IMR-90 (cell line): ENCODE measurements at regions not wholly inside any gene's neighbourhood (a gene's known extent, or its start where the extent isn't known, plus 50 kb on each side); places are given as distances from the start of the nearest gene placed in this dataset.

ENCODE experiments used
- ATAC-seq: fragments of 200-7000 bp; cut with Tn5 transposase; 2 replicates; pipeline ENCODE4 v1.9.1; 2020; ENCODE audit warnings: low read depth, mild to moderate bottlenecking, moderate library complexity
- BruUV-seq: library from RNA; stranded (reverse); fragments of 400-500 nt; replicated peaks from 2 replicates; lab custom pipeline; 2021; lab: Mats Ljungman, UMichigan
- CTCF ChIA-PET: fragments of 300-600 bp; formaldehyde crosslinking; extraction: SDS; loops from one replicate; lab custom pipeline; 2021; ENCODE audit warnings: antibody characterized with exemption; lab: Yijun Ruan, JAX
- POLR2A ChIA-PET: fragments of 300-600 bp; sonication (Branson Sonifier 250); formaldehyde crosslinking; loops from one replicate; lab custom pipeline; 2022; ENCODE audit warnings: antibody characterized with exemption; ENCODE audit not compliant: unreplicated experiment; lab: Charles Lee
- DNase-seq: peaks from one replicate; pipeline ENCODE4 v3.0.0; 2013
- H2AFZ ChIP-seq: replicated peaks from 2 replicates; pipeline ENCODE3; 2013; ENCODE audit warnings: low read length, mild to moderate bottlenecking; ENCODE audit not compliant: poor library complexity
- H2AK5ac ChIP-seq: 2 replicates; pipeline ENCODE4 v1.6.1; 2013; ENCODE audit warnings: low read depth, low read length, inconsistent platforms
- H2AK9ac ChIP-seq: replicated peaks from 2 replicates; pipeline ENCODE3; 2013; ENCODE audit warnings: mild to moderate bottlenecking, low read depth, low read length, moderate library complexity; ENCODE audit not compliant: poor library complexity
- H2BK120ac ChIP-seq: 2 replicates; pipeline ENCODE4 v1.6.1; 2013; ENCODE audit warnings: low read depth, low read length, inconsistent platforms
- H2BK15ac ChIP-seq: 3 replicates; pipeline ENCODE4 v1.6.1; 2013; ENCODE audit warnings: low read depth, low read length, inconsistent platforms
- H2BK20ac ChIP-seq: 2 replicates; pipeline ENCODE4 v1.6.1; 2013; ENCODE audit warnings: low read depth, mild to moderate bottlenecking, inconsistent platforms, low read length, moderate library complexity
- H2BK5ac ChIP-seq: 2 replicates; pipeline ENCODE4 v1.6.1; 2013; ENCODE audit warnings: mild to moderate bottlenecking, low read depth, low read length, inconsistent platforms; ENCODE audit not compliant: poor library complexity, severe bottlenecking
- H3K14ac ChIP-seq: replicated peaks from 2 replicates; pipeline ENCODE4 v1.6.1; 2013; ENCODE audit warnings: low read depth, low read length, inconsistent platforms
- H3K18ac ChIP-seq: 2 replicates; pipeline ENCODE4 v1.6.1; 2013; ENCODE audit warnings: low read depth, low read length, control low read depth
- H3K23ac ChIP-seq: 2 replicates; pipeline ENCODE4 v1.6.1; 2013; ENCODE audit warnings: low read depth, low read length, inconsistent platforms
- H3K27ac ChIP-seq: 2 replicates; pipeline ENCODE4 v1.5.1; 2013; ENCODE audit warnings: mild to moderate bottlenecking, control low read depth, low read length; ENCODE audit not compliant: insufficient read depth
- H3K27me3 ChIP-seq: 2 replicates; pipeline ENCODE4 v1.6.1; 2013; ENCODE audit warnings: low read length; ENCODE audit not compliant: control insufficient read depth, insufficient read depth
- H3K36me3 ChIP-seq: 2 replicates; pipeline ENCODE4 v1.6.1; 2013; ENCODE audit warnings: low read length, mixed read lengths; ENCODE audit not compliant: control insufficient read depth, insufficient read depth
- H3K4ac ChIP-seq: 2 replicates; pipeline ENCODE4 v1.6.1; 2013; ENCODE audit warnings: low read depth, low read length, inconsistent platforms
- H3K4me1 ChIP-seq: 2 replicates; pipeline ENCODE4 v1.6.1; 2013; ENCODE audit warnings: low read length, mixed read lengths; ENCODE audit not compliant: control insufficient read depth, insufficient read depth
- H3K4me2 ChIP-seq: 2 replicates; pipeline ENCODE4 v1.6.1; 2013; ENCODE audit warnings: low read depth, mild to moderate bottlenecking, control low read depth, low read length, moderate library complexity
- H3K4me3 ChIP-seq: 2 replicates; pipeline ENCODE4 v1.5.1; 2013; ENCODE audit warnings: low read depth, mild to moderate bottlenecking, control low read depth, low read length, moderate library complexity; ENCODE audit not compliant: insufficient read depth
- H3K56ac ChIP-seq: 2 replicates; pipeline ENCODE4 v1.6.1; 2013; ENCODE audit warnings: low read length, inconsistent platforms; ENCODE audit not compliant: insufficient read depth; ENCODE audit errors: extremely low read depth
- H3K79me1 ChIP-seq, 2 experiments: 2 replicates each; pipeline ENCODE4 v1.6.1; 2013; ENCODE audit warnings: low read length in 2 of 2, inconsistent platforms in 1 of 2, low read depth in 1 of 2
- H3K9ac ChIP-seq: 2 replicates; pipeline ENCODE4 v1.6.1; 2013; ENCODE audit warnings: low read depth, low read length, control low read depth
- H3K9me1 ChIP-seq: 2 replicates; pipeline ENCODE4 v1.6.1; 2013; ENCODE audit warnings: low read length, inconsistent platforms; ENCODE audit not compliant: insufficient read depth
- H3K9me3 ChIP-seq: 2 replicates; pipeline ENCODE4 v1.6.1; 2013; ENCODE audit warnings: low read length; ENCODE audit not compliant: control insufficient read depth, insufficient read depth
- H4K20me1 ChIP-seq: 2 replicates; pipeline ENCODE4 v1.6.1; 2013; ENCODE audit warnings: low read length, inconsistent platforms; ENCODE audit not compliant: insufficient read depth
- H4K5ac ChIP-seq: 2 replicates; pipeline ENCODE4 v1.6.1; 2013; ENCODE audit warnings: mild to moderate bottlenecking, low read depth, low read length, control low read depth
- H4K8ac ChIP-seq, 2 experiments: 2 replicates each; pipeline ENCODE4 v1.6.1; 2013; ENCODE audit warnings: low read depth in 2 of 2, low read length in 2 of 2, control low read depth in 1 of 2, inconsistent platforms in 1 of 2
- H4K91ac ChIP-seq: 2 replicates; pipeline ENCODE4 v1.6.1; 2013; ENCODE audit warnings: low read depth, low read length, inconsistent platforms; ENCODE audit not compliant: insufficient read depth
- BHLHE40 ChIP-seq: fragments of 150-350 bp; IDR thresholded peaks from 2 replicates; pipeline ENCODE4 v1.6.1; 2016; ENCODE audit warnings: mild to moderate bottlenecking, low read depth, low read length
- CEBPB ChIP-seq: IDR thresholded peaks from 2 replicates; pipeline ENCODE4 v1.6.1; 2012; ENCODE audit warnings: low read depth, low read length, improper control_type of control experiment
- CHD1 ChIP-seq: IDR thresholded peaks from 2 replicates; pipeline ENCODE4 v1.6.1; 2012; ENCODE audit warnings: low read depth, low read length, improper control_type of control experiment
- CTCF ChIP-seq: conservative IDR thresholded peaks from 2 replicates; pipeline ENCODE4 v1.5.1; 2012; ENCODE audit warnings: mild to moderate bottlenecking, low read depth, low read length, improper control_type of control experiment
- ELK1 ChIP-seq: fragments of 150-350 bp; IDR thresholded peaks from 2 replicates; pipeline ENCODE4 v1.6.1; 2016; ENCODE audit warnings: low read depth, mild to moderate bottlenecking, low read length, moderate library complexity, borderline replicate concordance
- FOS ChIP-seq: fragments of 150-350 bp; IDR thresholded peaks from 2 replicates; pipeline ENCODE4 v1.6.1; 2016; ENCODE audit warnings: low read depth, low read length
- MAFK ChIP-seq: IDR thresholded peaks from 2 replicates; pipeline ENCODE4 v1.6.1; 2012; ENCODE audit warnings: low read depth, low read length, improper control_type of control experiment
- MAZ ChIP-seq: IDR thresholded peaks from 2 replicates; pipeline ENCODE4 v1.6.1; 2012; ENCODE audit warnings: low read depth, mild to moderate bottlenecking, low read length, improper control_type of control experiment, moderate library complexity, borderline replicate concordance
- MXI1 ChIP-seq: IDR thresholded peaks from 2 replicates; pipeline ENCODE4 v1.6.1; 2012; ENCODE audit warnings: low read depth, mild to moderate bottlenecking, low read length, moderate library complexity, borderline replicate concordance
- NFE2L2 ChIP-seq: fragments of 150-350 bp; IDR thresholded peaks from 2 replicates; pipeline ENCODE4 v1.6.1; 2016; ENCODE audit warnings: low read depth, mild to moderate bottlenecking, low read length
- POLR2A ChIP-seq: IDR thresholded peaks from 2 replicates; pipeline ENCODE4 v1.6.1; 2012; ENCODE audit warnings: mild to moderate bottlenecking, low read depth, low read length
- RAD21 ChIP-seq: IDR thresholded peaks from 2 replicates; pipeline ENCODE4 v1.6.1; 2012; ENCODE audit warnings: low read length, improper control_type of control experiment
- RCOR1 ChIP-seq: IDR thresholded peaks from 2 replicates; pipeline ENCODE4 v1.6.1; 2012; ENCODE audit warnings: mild to moderate bottlenecking, low read length, improper control_type of control experiment; ENCODE audit not compliant: insufficient replicate concordance
- RFX5 ChIP-seq: IDR thresholded peaks from 2 replicates; pipeline ENCODE4 v1.8.0; 2012; ENCODE audit warnings: low read depth, mild to moderate bottlenecking, low read length, moderate library complexity
- SMC3 ChIP-seq: fragments of 150-350 bp; IDR thresholded peaks from 2 replicates; pipeline ENCODE4 v1.6.1; 2016; ENCODE audit warnings: low read depth, mild to moderate bottlenecking, antibody characterized with exemption, low read length, moderate library complexity
- USF2 ChIP-seq: fragments of 150-350 bp; IDR thresholded peaks from 2 replicates; pipeline ENCODE4 v1.6.1; 2017; ENCODE audit warnings: mild to moderate bottlenecking, antibody characterized with exemption, low read length, low read depth
- WGBS, 2 experiments: methylation state at CpG; one replicate each; pipeline versions ENCODE4 v1.1.5 to v1.1.7; 2013; ENCODE audit warnings: missing lambda C conversion rate in 2 of 2; ENCODE audit not compliant: insufficient read length in 1 of 2; ENCODE audit errors: extremely low coverage in 2 of 2; 5-methylcytosine and 5-hydroxymethylcytosine counted together
- dilution Hi-C: fragments of 300-500 bp; cut with HindIII; formaldehyde crosslinking; loops from one replicate; pipeline ENCODE4 v1.14.3; 2018; ENCODE audit warnings: low sequenced_read_pairs; ENCODE audit not compliant: unreplicated experiment
- in situ Hi-C: fragments of 300-500 bp; cut with MboI; formaldehyde crosslinking; loops from 3 replicates; pipeline ENCODE4 v1.14.3; 2019; ENCODE audit warnings: low sequenced_read_pairs, inconsistent platforms, mixed read lengths
- intact Hi-C: fragments of 100-400 bp; cut with micrococcal nuclease; formaldehyde crosslinking; loops from 2 replicates; pipeline ENCODE4 v1.10.0; 2022

- H2AK9ac ChIP-seq, result no peak overlapping the region
- no peak overlapping the region for H4K5ac ChIP-seq
- H4K8ac ChIP-seq, result no peak overlapping the region
- H4K91ac ChIP-seq, result no peak overlapping the region
- no peak for TF ChIP-seq POLR2A
- no peak for TF ChIP-seq RAD21
- no peak for TF ChIP-seq RFX5
- no peak for TF ChIP-seq CHD1
- no peak for TF ChIP-seq BHLHE40
- no peak for TF ChIP-seq NFE2L2
- TF ChIP-seq SMC3, result no peak
- TF ChIP-seq FOS, result no peak
- TF ChIP-seq MXI1, result no peak
- TF ChIP-seq USF2, result no peak
- TF ChIP-seq MAZ, result no peak
- no peak for TF ChIP-seq CTCF
- no peak for TF ChIP-seq RCOR1
- TF ChIP-seq CEBPB, result no peak
- TF ChIP-seq MAFK, result no peak
- no peak for TF ChIP-seq ELK1
- H3K23ac ChIP-seq, result no peak overlapping the region
- no peak overlapping the region for H2BK5ac ChIP-seq
- H2AK5ac ChIP-seq, result no peak overlapping the region
- no peak overlapping the region for H2BK120ac ChIP-seq
- no peak overlapping the region for H3K27ac ChIP-seq
- no peak overlapping the region for H3K4ac ChIP-seq
- no peaks in the 10 kb centered on the region for H3K79me1 ChIP-seq
- intact Hi-C loops (no loop called here), dilution Hi-C loops (no loop called here), in situ Hi-C loops (no loop called here)
- H3K56ac ChIP-seq, result no peak overlapping the region
- BruUV-seq, result no TSS peak
- POLR2A ChIA-PET, result no interaction called here
- H3K4me3 ChIP-seq, result no peak overlapping the region
- WGBS, 2 experiments, result no CpG with 5 or more reads among the region's 2 CpGs
- CTCF ChIA-PET, result interaction anchor here (1.0 kb wide), 1 partner anchor 13 kb away, joined by 3 read pairs; no protein-coding TSS in a partner anchor
- H3K14ac ChIP-seq, result no peak overlapping the region
- H3K36me3 ChIP-seq, result no peaks in the 10 kb centered on the region
- no peaks in the 10 kb centered on the region for H3K27me3 ChIP-seq
- H2AFZ ChIP-seq, result no peak overlapping the region
- no peaks in the 10 kb centered on the region for H3K9me1 ChIP-seq
- no peaks in the 10 kb centered on the region for H3K4me1 ChIP-seq
- no peak overlapping the region for H3K18ac ChIP-seq
- H3K9ac ChIP-seq, result no peak overlapping the region
- H3K4me2 ChIP-seq, result no peak overlapping the region
- no peak overlapping the region for H2BK20ac ChIP-seq
- DNase-seq, result no peak
- no peaks in the 10 kb centered on the region for H4K20me1 ChIP-seq
- peaks cover 7% of the 10 kb centered on the region; the same call in 1 of the 2 replicates for H3K9me3 ChIP-seq
- no peak for ATAC-seq
- H2BK15ac ChIP-seq, result no peak overlapping the region
These were observed 1002.9 kb upstream of the SEL1L start for GRCh38 chr14:82536566-82536965.
